Loucy (cell line): ENCODE measurements at regions not wholly inside any gene's neighbourhood (a gene's known extent, or its start where the extent isn't known, plus 50 kb on each side); places are given as distances from the start of the nearest gene placed in this dataset.

Experiments used
- H2AFZ ChIP-seq: fragments of 200-600 bp; sonication (generic); 2 replicates; pipeline ENCODE4 v1.6.0; 2016; ENCODE audit warnings: antibody characterized with exemption, mild to moderate bottlenecking, low read length, moderate library complexity
- H3F3A ChIP-seq: fragments of 200-600 bp; 2 replicates; pipeline ENCODE4 v1.6.0; 2016; ENCODE audit warnings: antibody characterized with exemption, low read depth, mild to moderate bottlenecking
- H3K27me3 ChIP-seq: fragments of 200-600 bp; sonication (generic); 2 replicates; pipeline ENCODE4 v1.6.1; 2014; ENCODE audit warnings: low read length, mild to moderate bottlenecking; ENCODE audit not compliant: insufficient read depth, poor library complexity, severe bottlenecking
- H3K36me3 ChIP-seq: fragments of 200-600 bp; sonication (generic); 2 replicates; pipeline ENCODE4 v1.6.1; 2016; ENCODE audit warnings: low read length; ENCODE audit not compliant: insufficient read depth
- H3K4me1 ChIP-seq: fragments of 200-600 bp; sonication (generic); 2 replicates; pipeline ENCODE4 v1.5.1; 2014; ENCODE audit warnings: low read length, mild to moderate bottlenecking; ENCODE audit not compliant: insufficient read depth, poor library complexity, severe bottlenecking
- H3K4me2 ChIP-seq: fragments of 200-600 bp; sonication (generic); 2 replicates; pipeline ENCODE4 v1.6.0; 2014; ENCODE audit warnings: antibody characterized with exemption, low read length, low read depth, mild to moderate bottlenecking; ENCODE audit not compliant: poor library complexity, severe bottlenecking
- H3K4me3 ChIP-seq: fragments of 200-600 bp; sonication (generic); 2 replicates; pipeline ENCODE4 v1.5.1; 2014; ENCODE audit warnings: low read length, mild to moderate bottlenecking, mixed read lengths; ENCODE audit not compliant: poor library complexity, severe bottlenecking
- H3K79me2 ChIP-seq: fragments of 200-600 bp; sonication (generic); 2 replicates; pipeline ENCODE4 v1.6.1; 2014; ENCODE audit warnings: low read length; ENCODE audit not compliant: insufficient read depth
- H3K9ac ChIP-seq: fragments of 200-600 bp; sonication (generic); 2 replicates; pipeline ENCODE4 v1.6.0; 2014; ENCODE audit warnings: mild to moderate bottlenecking, low read depth, low read length, moderate library complexity; ENCODE audit not compliant: poor library complexity, severe bottlenecking
- H3K9me2 ChIP-seq: fragments of 200-600 bp; sonication (generic); replicated peaks from 2 replicates; pipeline ENCODE4 v1.6.1; 2016; ENCODE audit warnings: low read depth, low read length, mixed read lengths
- H3K9me3 ChIP-seq: fragments of 200-600 bp; sonication (generic); 2 replicates; pipeline ENCODE4 v1.6.1; 2014; ENCODE audit warnings: mild to moderate bottlenecking, antibody characterized with exemption, low read length, low read depth; ENCODE audit not compliant: insufficient read depth
- H4K20me1 ChIP-seq: fragments of 200-600 bp; sonication (generic); 2 replicates; pipeline ENCODE4 v1.6.0; 2014; ENCODE audit warnings: antibody characterized with exemption, low read length, mild to moderate bottlenecking; ENCODE audit not compliant: insufficient read depth, poor library complexity, severe bottlenecking
- CTCF ChIP-seq: fragments of 200-600 bp; sonication (generic); conservative IDR thresholded peaks from 2 replicates; pipeline ENCODE4 v1.5.1; 2014; ENCODE audit warnings: mild to moderate bottlenecking, antibody characterized with exemption, low read length
- EZH2phosphoT487 ChIP-seq: fragments of 200-600 bp; IDR thresholded peaks from 2 replicates; pipeline ENCODE4 v1.6.1; 2018; ENCODE audit warnings: antibody characterized with exemption, mild to moderate bottlenecking, moderate library complexity, borderline replicate concordance

- Histone ChIP-seq H3K4me1 (no peaks in the 10 kb centered on the region), H3K9me2 (no peaks in the 10 kb centered on the region), H3K36me3 (no peaks in the 10 kb centered on the region), H3K79me2 (no peaks in the 10 kb centered on the region), H3K9ac (no peak overlapping the region), H3K27me3 (no peaks in the 10 kb centered on the region), H3F3A (no peaks in the 10 kb centered on the region), H2AFZ (no peak overlapping the region), H3K9me3 (no peaks in the 10 kb centered on the region), H4K20me1 (no peaks in the 10 kb centered on the region), H3K4me3 (no peak overlapping the region), H3K4me2 (no peak overlapping the region)
- TF ChIP-seq CTCF (no peak), EZH2phosphoT487 (no peak)
These were observed 657.9 kb downstream of the BRINP3 start for GRCh38 chr1:189819751-189820150.

GRCh38 chr1:189821833-189822232 lies 655.8 kb downstream of the BRINP3 start:
- H2AFZ ChIP-seq: no peak overlapping the region
- H3K9ac ChIP-seq: no peak overlapping the region
- no peak for TF ChIP-seq CTCF
- TF ChIP-seq EZH2phosphoT487: no peak
- H3K4me1 ChIP-seq: no peaks in the 10 kb centered on the region
- H3K9me2 ChIP-seq: no peaks in the 10 kb centered on the region
- no peak overlapping the region for H3K4me3 ChIP-seq
- no peaks in the 10 kb centered on the region for H3K27me3 ChIP-seq
- H4K20me1 ChIP-seq: no peaks in the 10 kb centered on the region
- no peak overlapping the region for H3K4me2 ChIP-seq
- no peaks in the 10 kb centered on the region for H3K9me3 ChIP-seq
- no peaks in the 10 kb centered on the region for H3K36me3 ChIP-seq
- H3F3A ChIP-seq: no peaks in the 10 kb centered on the region
- no peaks in the 10 kb centered on the region for H3K79me2 ChIP-seq

GRCh38 chr1:189834813-189835212 lies 642.9 kb downstream of the BRINP3 start:
- Histone ChIP-seq H3K36me3 (no peaks in the 10 kb centered on the region), H2AFZ (no peak overlapping the region), H3K9ac (no peak overlapping the region), H3K4me2 (no peak overlapping the region), H3K27me3 (no peaks in the 10 kb centered on the region), H3K9me3 (no peaks in the 10 kb centered on the region), H4K20me1 (no peaks in the 10 kb centered on the region), H3K4me1 (no peaks in the 10 kb centered on the region), H3F3A (no peaks in the 10 kb centered on the region), H3K9me2 (no peaks in the 10 kb centered on the region), H3K79me2 (no peaks in the 10 kb centered on the region), H3K4me3 (no peak overlapping the region)
- no peak for TF ChIP-seq EZH2phosphoT487

- H3K9ac ChIP-seq: no peak overlapping the region
- H3K9me2 ChIP-seq: no peaks in the 10 kb centered on the region
- no peak overlapping the region for H3K4me3 ChIP-seq
- TF ChIP-seq EZH2phosphoT487: no peak
- no peak for TF ChIP-seq CTCF
- H2AFZ ChIP-seq: no peak overlapping the region
- no peaks in the 10 kb centered on the region for H3K36me3 ChIP-seq
- no peaks in the 10 kb centered on the region for H3K4me1 ChIP-seq
- H3K79me2 ChIP-seq: no peaks in the 10 kb centered on the region
- no peaks in the 10 kb centered on the region for H4K20me1 ChIP-seq
- no peaks in the 10 kb centered on the region for H3F3A ChIP-seq
- no peaks in the 10 kb centered on the region for H3K9me3 ChIP-seq
- no peak overlapping the region for H3K4me2 ChIP-seq
- no peaks in the 10 kb centered on the region for H3K27me3 ChIP-seq
These were observed 630.1 kb downstream of the BRINP3 start for GRCh38 chr1:189847613-189848012.
